HCT116 (cell line): ENCODE measurements at regions not wholly inside any gene's neighbourhood (a gene's known extent, or its start where the extent isn't known, plus 50 kb on each side); places are given as distances from the start of the nearest gene placed in this dataset.

Experiments
- ATAC-seq: fragments of 200-7000 bp; cut with Tn5 transposase; 2 replicates; pipeline ENCODE4 v1.9.1; 2020; ENCODE audit warnings: mild to moderate bottlenecking, moderate library complexity
- BruUV-seq: library from RNA; stranded (reverse); fragments of 400-500 nt; replicated peaks from 2 replicates; lab custom pipeline; 2021; lab: Mats Ljungman, UMichigan
- CTCF ChIA-PET: fragments of 300-600 bp; sonication (Branson Sonifier 250); formaldehyde crosslinking; loops from one replicate; lab custom pipeline; 2021; ENCODE audit warnings: antibody characterized with exemption; lab: Charles Lee
- POLR2A ChIA-PET: fragments of 300-600, 350-600 bp; sonication (Branson Sonifier 250); formaldehyde crosslinking; loops from one replicate; lab custom pipeline; 2021; ENCODE audit warnings: antibody characterized with exemption; lab: Charles Lee
- RAD21 ChIA-PET, 2 experiments: fragments of 300-600 bp; sonication (Branson Sonifier 250); formaldehyde crosslinking; loops; one replicate each; lab custom pipeline; 2023; ENCODE audit warnings: low total read pairs in 2 of 2; ENCODE audit not compliant: uncharacterized antibody in 2 of 2, unreplicated experiment in 2 of 2, low non-redundant PET in 1 of 2; lab: Charles Lee
- DNase-seq: peaks from one replicate; pipeline ENCODE4 v3.0.0-alpha.2; 2010; ENCODE audit warnings: low read depth, low spot score
- H2AFZ ChIP-seq: fragments of 200-600 bp; shearing (Covaris generic), sonication (generic); 2 replicates; pipeline ENCODE4 v1.6.1; 2017; ENCODE audit warnings: low read depth, mixed run types, mixed read lengths, antibody characterized with exemption, low read length; ENCODE audit not compliant: poor library complexity, severe bottlenecking
- H3K27ac ChIP-seq: 2 replicates; pipeline ENCODE4 v1.5.1; 2012; ENCODE audit warnings: low read depth, low read length
- H3K27me3 ChIP-seq: fragments of 200-600 bp; sonication (generic); 2 replicates; pipeline ENCODE4 v1.6.1; 2016; ENCODE audit warnings: mixed run types, low read length, mixed read lengths; ENCODE audit not compliant: insufficient read depth
- H3K36me3 ChIP-seq, 2 experiments: fragments of 200-500 bp in 1 of 2; fragments of 200-600 bp in 1 of 2; sonication (Bioruptor generic) in 1 of 2; sonication (generic) in 1 of 2; 2 replicates each; pipeline versions ENCODE4 v1.5.1 to v1.6.1; 2014 to 2016; ENCODE audit warnings: low read length in 2 of 2, inconsistent platforms in 1 of 2, mixed read lengths in 1 of 2, mixed run types in 1 of 2; ENCODE audit not compliant: insufficient read depth in 2 of 2, control insufficient read depth in 1 of 2
- H3K4me1 ChIP-seq, 2 experiments: fragments of 200-600 bp in 1 of 2; sonication (generic) in 1 of 2; 2 replicates each; pipeline versions ENCODE4 v1.5.1 to v1.6.1; 2012 to 2017; ENCODE audit warnings: low read length in 2 of 2, inconsistent platforms in 1 of 2, mild to moderate bottlenecking in 1 of 2, mixed read lengths in 1 of 2, mixed run types in 1 of 2, moderate library complexity in 1 of 2; ENCODE audit not compliant: insufficient read depth in 2 of 2, control insufficient read depth in 1 of 2
- H3K4me2 ChIP-seq: fragments of 200-600 bp; sonication (generic); 2 replicates; pipeline ENCODE4 v1.6.1; 2017; ENCODE audit warnings: mixed run types, low read length, mixed read lengths
- H3K4me3 ChIP-seq, 2 experiments: fragments of 200-600 bp in 1 of 2; sonication (generic) in 1 of 2; replicated peaks in 1 of 2; 2 replicates each; pipeline ENCODE4 v1.5.1; 2011 to 2016; ENCODE audit warnings: low read length in 2 of 2, control low read depth in 1 of 2, low read depth in 1 of 2, mild to moderate bottlenecking in 1 of 2, mixed read lengths in 1 of 2, mixed run types in 1 of 2
- H3K79me2 ChIP-seq: fragments of 200-600 bp; sonication (generic); 2 replicates; pipeline ENCODE4 v1.6.1; 2017; ENCODE audit warnings: mild to moderate bottlenecking, mixed run types, low read length, moderate library complexity, mixed read lengths; ENCODE audit not compliant: insufficient read depth
- H3K9ac ChIP-seq: fragments of 200-600 bp; sonication (generic); 2 replicates; pipeline ENCODE4 v1.6.1; 2016; ENCODE audit warnings: low read length, mixed read lengths
- H3K9me2 ChIP-seq: fragments of 200-600 bp; sonication (generic), shearing (Covaris generic); 2 replicates; pipeline ENCODE4 v1.6.1; 2017; ENCODE audit warnings: mixed run types, mild to moderate bottlenecking, moderate library complexity; ENCODE audit not compliant: insufficient read depth
- H3K9me3 ChIP-seq, 2 experiments: fragments of 200-500 bp in 1 of 2; fragments of 200-600 bp in 1 of 2; sonication (Bioruptor generic) in 1 of 2; sonication (generic) in 1 of 2; 2 replicates each; pipeline ENCODE4 v1.6.1; 2014 to 2017; ENCODE audit warnings: low read length in 2 of 2, mixed read lengths in 2 of 2, inconsistent platforms in 1 of 2, low read depth in 1 of 2, mild to moderate bottlenecking in 1 of 2, mixed run types in 1 of 2, moderate library complexity in 1 of 2; ENCODE audit not compliant: control insufficient read depth in 1 of 2, insufficient read depth in 1 of 2
- H4K20me1 ChIP-seq: fragments of 200-600 bp; sonication (generic), shearing (Covaris generic); 2 replicates; pipeline ENCODE4 v1.6.1; 2017; ENCODE audit warnings: mixed run types, mild to moderate bottlenecking, moderate library complexity; ENCODE audit not compliant: insufficient read depth
- CBX3 ChIP-seq: IDR thresholded peaks from 2 replicates; pipeline ENCODE4 v1.6.1; 2012; ENCODE audit warnings: low read depth
- CEBPB ChIP-seq: IDR thresholded peaks from 2 replicates; pipeline ENCODE4 v1.6.1; 2012; ENCODE audit warnings: low read depth
- EGR1 ChIP-seq: IDR thresholded peaks from 2 replicates; pipeline ENCODE4 v1.6.1; 2012; ENCODE audit warnings: low read depth
- EZH2 ChIP-seq: fragments of 200-600 bp; sonication (generic); IDR thresholded peaks from 2 replicates; pipeline ENCODE4 v1.6.1; 2017; ENCODE audit warnings: antibody characterized with exemption, mixed run types
- FOSL1 ChIP-seq: IDR thresholded peaks from 2 replicates; pipeline ENCODE4 v1.6.1; 2012; ENCODE audit warnings: low read depth
- POLR2AphosphoS5 ChIP-seq: IDR thresholded peaks from 2 replicates; pipeline ENCODE4 v1.6.1; 2011; ENCODE audit warnings: mild to moderate bottlenecking, low read depth, low read length, moderate library complexity
- RAD21 ChIP-seq: IDR thresholded peaks from 2 replicates; pipeline ENCODE4 v1.6.1; 2012; ENCODE audit warnings: low read depth, mild to moderate bottlenecking
- SIN3A ChIP-seq: IDR thresholded peaks from 2 replicates; pipeline ENCODE4 v1.6.1; 2012; ENCODE audit warnings: low read depth
- SRF ChIP-seq: IDR thresholded peaks from 2 replicates; pipeline ENCODE4 v1.6.1; 2012; ENCODE audit warnings: low read depth
- ZFX ChIP-seq: fragments of 450-650 bp; IDR thresholded peaks from 2 replicates; pipeline ENCODE4 v1.6.1; 2017
- intact Hi-C: fragments of 100-400 bp; cut with micrococcal nuclease; formaldehyde crosslinking; loops from 2 replicates; pipeline ENCODE4 v1.10.0; 2022
- TF ChIP-seq, protein P1 (sequence below): IDR thresholded peaks from 2 replicates; pipeline ENCODE4 v1.6.1; 2011; ENCODE audit warnings: mild to moderate bottlenecking, low read length, moderate library complexity; ENCODE audit not compliant: insufficient replicate concordance; ENCODE audit errors: extremely low read depth
- TF ChIP-seq, protein P2 (sequence below): IDR thresholded peaks from 2 replicates; pipeline ENCODE4 v1.6.1; 2012; ENCODE audit warnings: low read depth
- TF ChIP-seq, protein P3 (sequence below), 3 experiments: fragments of 200-600 bp in 1 of 3; sonication (generic) in 1 of 3; IDR thresholded peaks in 2 of 3; conservative IDR thresholded peaks in 1 of 3; 2 replicates each; pipeline ENCODE4 v1.5.1; 2012 to 2017; ENCODE audit warnings: low read depth in 2 of 3, low read length in 2 of 3, antibody characterized with exemption in 1 of 3, borderline replicate concordance in 1 of 3, control low read depth in 1 of 3, mild to moderate bottlenecking in 1 of 3, mixed read lengths in 1 of 3, mixed run types in 1 of 3, moderate library complexity in 1 of 3; ENCODE audit not compliant: insufficient read depth in 1 of 3
- TF ChIP-seq, protein P4 (sequence below): IDR thresholded peaks from 2 replicates; pipeline ENCODE4 v1.6.1; 2012

DNA sequence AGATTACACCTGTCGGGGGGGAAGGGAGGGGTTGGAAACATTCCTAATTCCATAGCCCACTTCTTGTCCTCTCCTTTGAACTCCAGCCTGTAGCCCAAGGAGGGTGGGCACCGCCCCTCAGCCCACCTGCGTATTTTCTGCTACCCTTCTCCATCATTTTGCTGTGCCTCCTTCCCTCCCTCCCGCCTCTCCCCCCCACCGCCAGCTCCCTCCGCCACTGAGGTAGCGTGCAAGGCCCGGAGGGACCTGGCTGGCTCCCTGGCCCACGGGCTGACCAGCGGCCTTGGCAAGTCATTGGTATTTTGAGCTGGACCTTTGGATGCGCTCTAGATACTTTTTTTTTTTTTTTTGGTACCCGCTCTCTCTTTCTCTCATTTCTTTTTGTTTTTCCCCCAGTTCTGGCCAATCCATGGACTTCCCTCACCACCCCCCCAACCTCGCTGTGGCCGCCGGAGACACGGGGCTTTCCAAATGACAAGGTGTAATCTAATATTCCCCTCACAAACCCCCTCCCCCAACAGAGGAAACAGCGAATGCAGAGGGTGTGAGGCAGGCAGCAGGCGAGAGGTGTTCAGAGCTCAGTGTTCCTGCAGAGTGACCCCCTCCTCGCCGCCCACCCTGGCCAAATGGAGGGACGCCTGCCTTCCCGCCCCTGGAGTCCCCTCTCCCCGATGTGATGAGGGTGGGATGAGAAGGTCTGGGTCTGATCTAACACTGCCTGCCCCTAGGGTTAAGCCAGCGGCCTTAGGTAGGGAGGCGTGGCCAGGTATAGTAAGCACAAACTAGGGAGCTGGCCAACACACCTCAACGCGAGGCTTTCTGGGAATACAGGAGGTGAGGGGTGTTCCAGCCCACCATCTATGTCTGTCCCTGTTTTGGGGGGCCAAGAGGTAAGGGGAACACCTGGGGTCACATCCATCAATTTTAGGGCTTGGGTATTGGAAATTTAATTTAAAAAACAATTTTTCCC lies 89.2 kb downstream of the PTPRS start:
- TF ChIP-seq CEBPB: no peak
- TF ChIP-seq, protein P1, sequence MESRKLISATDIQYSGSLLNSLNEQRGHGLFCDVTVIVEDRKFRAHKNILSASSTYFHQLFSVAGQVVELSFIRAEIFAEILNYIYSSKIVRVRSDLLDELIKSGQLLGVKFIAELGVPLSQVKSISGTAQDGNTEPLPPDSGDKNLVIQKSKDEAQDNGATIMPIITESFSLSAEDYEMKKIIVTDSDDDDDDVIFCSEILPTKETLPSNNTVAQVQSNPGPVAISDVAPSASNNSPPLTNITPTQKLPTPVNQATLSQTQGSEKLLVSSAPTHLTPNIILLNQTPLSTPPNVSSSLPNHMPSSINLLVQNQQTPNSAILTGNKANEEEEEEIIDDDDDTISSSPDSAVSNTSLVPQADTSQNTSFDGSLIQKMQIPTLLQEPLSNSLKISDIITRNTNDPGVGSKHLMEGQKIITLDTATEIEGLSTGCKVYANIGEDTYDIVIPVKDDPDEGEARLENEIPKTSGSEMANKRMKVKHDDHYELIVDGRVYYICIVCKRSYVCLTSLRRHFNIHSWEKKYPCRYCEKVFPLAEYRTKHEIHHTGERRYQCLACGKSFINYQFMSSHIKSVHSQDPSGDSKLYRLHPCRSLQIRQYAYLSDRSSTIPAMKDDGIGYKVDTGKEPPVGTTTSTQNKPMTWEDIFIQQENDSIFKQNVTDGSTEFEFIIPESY: no peak
- TF ChIP-seq POLR2AphosphoS5: no peak
- no peak for TF ChIP-seq CBX3
- TF ChIP-seq, protein P2, sequence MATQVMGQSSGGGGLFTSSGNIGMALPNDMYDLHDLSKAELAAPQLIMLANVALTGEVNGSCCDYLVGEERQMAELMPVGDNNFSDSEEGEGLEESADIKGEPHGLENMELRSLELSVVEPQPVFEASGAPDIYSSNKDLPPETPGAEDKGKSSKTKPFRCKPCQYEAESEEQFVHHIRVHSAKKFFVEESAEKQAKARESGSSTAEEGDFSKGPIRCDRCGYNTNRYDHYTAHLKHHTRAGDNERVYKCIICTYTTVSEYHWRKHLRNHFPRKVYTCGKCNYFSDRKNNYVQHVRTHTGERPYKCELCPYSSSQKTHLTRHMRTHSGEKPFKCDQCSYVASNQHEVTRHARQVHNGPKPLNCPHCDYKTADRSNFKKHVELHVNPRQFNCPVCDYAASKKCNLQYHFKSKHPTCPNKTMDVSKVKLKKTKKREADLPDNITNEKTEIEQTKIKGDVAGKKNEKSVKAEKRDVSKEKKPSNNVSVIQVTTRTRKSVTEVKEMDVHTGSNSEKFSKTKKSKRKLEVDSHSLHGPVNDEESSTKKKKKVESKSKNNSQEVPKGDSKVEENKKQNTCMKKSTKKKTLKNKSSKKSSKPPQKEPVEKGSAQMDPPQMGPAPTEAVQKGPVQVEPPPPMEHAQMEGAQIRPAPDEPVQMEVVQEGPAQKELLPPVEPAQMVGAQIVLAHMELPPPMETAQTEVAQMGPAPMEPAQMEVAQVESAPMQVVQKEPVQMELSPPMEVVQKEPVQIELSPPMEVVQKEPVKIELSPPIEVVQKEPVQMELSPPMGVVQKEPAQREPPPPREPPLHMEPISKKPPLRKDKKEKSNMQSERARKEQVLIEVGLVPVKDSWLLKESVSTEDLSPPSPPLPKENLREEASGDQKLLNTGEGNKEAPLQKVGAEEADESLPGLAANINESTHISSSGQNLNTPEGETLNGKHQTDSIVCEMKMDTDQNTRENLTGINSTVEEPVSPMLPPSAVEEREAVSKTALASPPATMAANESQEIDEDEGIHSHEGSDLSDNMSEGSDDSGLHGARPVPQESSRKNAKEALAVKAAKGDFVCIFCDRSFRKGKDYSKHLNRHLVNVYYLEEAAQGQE: no peak
- TF ChIP-seq SRF: no peak
- TF ChIP-seq, protein P3, sequence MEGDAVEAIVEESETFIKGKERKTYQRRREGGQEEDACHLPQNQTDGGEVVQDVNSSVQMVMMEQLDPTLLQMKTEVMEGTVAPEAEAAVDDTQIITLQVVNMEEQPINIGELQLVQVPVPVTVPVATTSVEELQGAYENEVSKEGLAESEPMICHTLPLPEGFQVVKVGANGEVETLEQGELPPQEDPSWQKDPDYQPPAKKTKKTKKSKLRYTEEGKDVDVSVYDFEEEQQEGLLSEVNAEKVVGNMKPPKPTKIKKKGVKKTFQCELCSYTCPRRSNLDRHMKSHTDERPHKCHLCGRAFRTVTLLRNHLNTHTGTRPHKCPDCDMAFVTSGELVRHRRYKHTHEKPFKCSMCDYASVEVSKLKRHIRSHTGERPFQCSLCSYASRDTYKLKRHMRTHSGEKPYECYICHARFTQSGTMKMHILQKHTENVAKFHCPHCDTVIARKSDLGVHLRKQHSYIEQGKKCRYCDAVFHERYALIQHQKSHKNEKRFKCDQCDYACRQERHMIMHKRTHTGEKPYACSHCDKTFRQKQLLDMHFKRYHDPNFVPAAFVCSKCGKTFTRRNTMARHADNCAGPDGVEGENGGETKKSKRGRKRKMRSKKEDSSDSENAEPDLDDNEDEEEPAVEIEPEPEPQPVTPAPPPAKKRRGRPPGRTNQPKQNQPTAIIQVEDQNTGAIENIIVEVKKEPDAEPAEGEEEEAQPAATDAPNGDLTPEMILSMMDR (IDR thresholded peaks at IDR 0.05 in 2 of 3, conservative IDR thresholded peaks at IDR 0.05 in 1 of 3; ENCODE audit: borderline replicate concordance in 1 of 3, insufficient read depth in 1 of 3, low read depth in 2 of 3, low read length in 2 of 3): no peak
- TF ChIP-seq EZH2: no peak
- no peak for TF ChIP-seq EGR1
- TF ChIP-seq RAD21: no peak
- TF ChIP-seq FOSL1: no peak
- no peak for TF ChIP-seq SIN3A
- no peak for TF ChIP-seq ZFX
- TF ChIP-seq, protein P4, sequence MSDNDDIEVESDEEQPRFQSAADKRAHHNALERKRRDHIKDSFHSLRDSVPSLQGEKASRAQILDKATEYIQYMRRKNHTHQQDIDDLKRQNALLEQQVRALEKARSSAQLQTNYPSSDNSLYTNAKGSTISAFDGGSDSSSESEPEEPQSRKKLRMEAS: no peak
- BruUV-seq: no TSS peak

More for the DNA sequence above, 89.2 kb downstream of the PTPRS start:
- ATAC-seq (no peak), DNase-seq (no peak)
- peaks cover 6 to 12% of the 10 kb centered on the region in 2 experiments; a peak in 2 of 4 replicates for H3K9me3 ChIP-seq
- no peak overlapping the region for H3K4me2 ChIP-seq
- H3K27me3 ChIP-seq: no peaks in the 10 kb centered on the region
- H3K4me1 ChIP-seq: no peaks in the 10 kb centered on the region
- ChIA-PET CTCF (no interaction called here), RAD21 (no interaction called here), POLR2A (interaction anchor here (0.6 kb wide), 1 partner anchor 42 kb away, joined by 3 read pairs; no protein-coding TSS in a partner anchor)
- H3K36me3 ChIP-seq: peaks cover 0 to 23% of the 10 kb centered on the region in 2 experiments
- H4K20me1 ChIP-seq: no peaks in the 10 kb centered on the region
- H3K27ac ChIP-seq: no peak overlapping the region
- no peak overlapping the region for H2AFZ ChIP-seq
- no peaks in the 10 kb centered on the region for H3K9me2 ChIP-seq
- intact Hi-C loops: no loop called here
- no peaks in the 10 kb centered on the region for H3K79me2 ChIP-seq
- no peak overlapping the region for H3K9ac ChIP-seq
- H3K4me3 ChIP-seq: no peak overlapping the region
